Panc1 (cell line): ENCODE measurements at regions not wholly inside any gene's neighbourhood (a gene's known extent, or its start where the extent isn't known, plus 50 kb on each side); places are given as distances from the start of the nearest gene placed in this dataset.

ENCODE experiments used
- ATAC-seq: fragments of 200-7000 bp; cut with Tn5 transposase; 2 replicates; pipeline ENCODE4 v1.9.1; 2020; ENCODE audit warnings: mild to moderate bottlenecking, moderate library complexity
- BruUV-seq: library from RNA; stranded (reverse); fragments of 400-500 nt; replicated peaks from 2 replicates; lab custom pipeline; 2021; lab: Mats Ljungman, UMichigan
- CTCF ChIA-PET: fragments of 300-600 bp; sonication (Branson Sonifier 250); formaldehyde crosslinking; loops from one replicate; lab custom pipeline; 2022; ENCODE audit warnings: antibody characterized with exemption; lab: Charles Lee
- POLR2A ChIA-PET: fragments of 300-600 bp; sonication (Branson Sonifier 250); formaldehyde crosslinking; loops from one replicate; lab custom pipeline; 2022; ENCODE audit warnings: antibody characterized with exemption; lab: Charles Lee
- DNase-seq: peaks from one replicate; pipeline ENCODE4 v3.0.0-alpha.2; 2010; ENCODE audit warnings: low read depth, low spot score
- H3K27ac ChIP-seq: 2 replicates; pipeline ENCODE4 v1.5.1; 2011; ENCODE audit warnings: mild to moderate bottlenecking, low read length, inconsistent platforms
- H3K27me3 ChIP-seq: fragments of 200-500 bp; sonication (Bioruptor generic); 2 replicates; pipeline ENCODE4 v1.6.0; 2014; ENCODE audit warnings: low read length, inconsistent platforms; ENCODE audit not compliant: control insufficient read depth, insufficient read depth
- H3K36me3 ChIP-seq: fragments of 200-500 bp; sonication (Bioruptor generic); 2 replicates; pipeline ENCODE4 v1.5.1; 2014; ENCODE audit warnings: inconsistent platforms, mild to moderate bottlenecking, low read length, moderate library complexity; ENCODE audit not compliant: control insufficient read depth, insufficient read depth
- H3K4me1 ChIP-seq: 2 replicates; pipeline ENCODE4 v1.5.1; 2011; ENCODE audit warnings: inconsistent platforms, mild to moderate bottlenecking, low read length, moderate library complexity; ENCODE audit not compliant: control insufficient read depth, insufficient read depth
- H3K4me3 ChIP-seq, 2 experiments: 2 replicates each; pipeline ENCODE4 v1.5.1; 2011 to 2012; ENCODE audit warnings: low read depth in 2 of 2, low read length in 2 of 2, mild to moderate bottlenecking in 2 of 2, inconsistent platforms in 1 of 2, moderate library complexity in 1 of 2
- H3K9me3 ChIP-seq: fragments of 200-500 bp; sonication (Bioruptor generic); 2 replicates; pipeline ENCODE4 v1.5.1; 2014; ENCODE audit warnings: low read depth, mild to moderate bottlenecking, inconsistent platforms, low read length, moderate library complexity; ENCODE audit not compliant: control insufficient read depth, insufficient read depth
- POLR2AphosphoS5 ChIP-seq: IDR thresholded peaks from 2 replicates; pipeline ENCODE4 v1.6.1; 2012; ENCODE audit warnings: mild to moderate bottlenecking, low read depth, low read length, moderate library complexity
- SIN3A ChIP-seq: IDR thresholded peaks from 2 replicates; pipeline ENCODE4 v1.6.1; 2012; ENCODE audit warnings: low read depth, mild to moderate bottlenecking, low read length, moderate library complexity, borderline replicate concordance; ENCODE audit not compliant: insufficient read depth
- TCF7L2 ChIP-seq: IDR thresholded peaks from 2 replicates; pipeline ENCODE4 v1.6.1; 2011; ENCODE audit warnings: mild to moderate bottlenecking, low read depth, low read length, inconsistent platforms
- in situ Hi-C: cut with HindIII; loops from 2 replicates; pipeline ENCODE4 v1.10.0; 2016; ENCODE audit warnings: low sequenced_read_pairs, low pct_unique_long_range_greater_than_20kb
- intact Hi-C: fragments of 100-400 bp; cut with micrococcal nuclease; formaldehyde crosslinking; loops from one replicate; pipeline ENCODE4 v1.10.0; 2022; ENCODE audit not compliant: unreplicated experiment
- TF ChIP-seq, protein P1 (sequence below): fragments of 450-650 bp; IDR thresholded peaks from 2 replicates; pipeline ENCODE4 v1.5.1; 2017; ENCODE audit warnings: mild to moderate bottlenecking
- TF ChIP-seq, protein P2 (sequence below), 2 experiments: IDR thresholded peaks; 2 replicates each; pipeline ENCODE4 v1.6.1; 2011 to 2012; ENCODE audit warnings: low read depth in 2 of 2, control low read depth in 1 of 2, low read length in 1 of 2, mild to moderate bottlenecking in 1 of 2, moderate library complexity in 1 of 2; ENCODE audit not compliant: insufficient read depth in 1 of 2

DNA sequence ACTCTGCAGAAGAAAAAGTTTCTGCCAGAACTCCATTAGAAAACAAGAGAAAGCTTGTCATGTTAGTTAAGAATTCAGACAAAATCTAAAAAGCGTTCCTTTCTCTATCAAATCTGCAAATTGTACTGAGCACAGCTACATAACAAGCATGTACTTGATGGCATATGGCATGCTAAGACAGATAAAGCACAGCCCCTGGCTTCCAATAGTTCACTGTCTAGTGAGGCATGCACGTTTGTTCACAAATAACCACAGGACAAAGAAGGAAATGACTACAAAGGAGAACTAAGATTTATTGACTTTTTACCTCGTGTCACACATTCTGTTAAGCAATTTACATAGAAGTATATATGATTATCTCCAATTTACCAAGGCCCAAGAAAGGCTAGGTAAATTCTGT is 518.2 kb upstream of the TLE4 start:
- ChIA-PET POLR2A (no interaction called here), CTCF (no interaction called here)
- no peak for ATAC-seq

DNA sequence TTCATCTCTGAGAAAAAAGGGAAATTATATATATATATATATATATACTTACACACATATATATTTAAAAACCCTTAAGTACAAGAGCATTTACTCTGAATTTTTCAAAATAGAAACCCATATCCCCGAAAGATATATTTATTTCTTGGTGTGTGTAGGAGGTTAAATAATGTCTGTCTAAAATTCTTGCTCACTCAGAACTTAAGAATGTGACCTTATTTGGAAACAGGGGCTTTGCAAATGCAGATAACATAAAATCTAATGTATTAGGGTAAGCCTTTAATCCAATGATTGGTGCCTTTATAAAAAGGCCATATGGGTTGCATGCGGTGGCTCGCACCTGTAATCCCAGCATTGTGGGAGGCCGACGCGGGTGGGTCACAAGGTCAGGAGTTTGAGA is 517.3 kb upstream of the TLE4 start:
- intact Hi-C loops, result no loop called here
- H3K9me3 ChIP-seq, result no peaks in the 10 kb centered on the region
- ChIA-PET POLR2A (no interaction called here), CTCF (no interaction called here)
- no peaks in the 10 kb centered on the region for H3K27me3 ChIP-seq
- no peaks in the 10 kb centered on the region for H3K4me1 ChIP-seq
- DNase-seq, result no peak
- TF ChIP-seq SIN3A, result no peak
- TF ChIP-seq, protein P1, sequence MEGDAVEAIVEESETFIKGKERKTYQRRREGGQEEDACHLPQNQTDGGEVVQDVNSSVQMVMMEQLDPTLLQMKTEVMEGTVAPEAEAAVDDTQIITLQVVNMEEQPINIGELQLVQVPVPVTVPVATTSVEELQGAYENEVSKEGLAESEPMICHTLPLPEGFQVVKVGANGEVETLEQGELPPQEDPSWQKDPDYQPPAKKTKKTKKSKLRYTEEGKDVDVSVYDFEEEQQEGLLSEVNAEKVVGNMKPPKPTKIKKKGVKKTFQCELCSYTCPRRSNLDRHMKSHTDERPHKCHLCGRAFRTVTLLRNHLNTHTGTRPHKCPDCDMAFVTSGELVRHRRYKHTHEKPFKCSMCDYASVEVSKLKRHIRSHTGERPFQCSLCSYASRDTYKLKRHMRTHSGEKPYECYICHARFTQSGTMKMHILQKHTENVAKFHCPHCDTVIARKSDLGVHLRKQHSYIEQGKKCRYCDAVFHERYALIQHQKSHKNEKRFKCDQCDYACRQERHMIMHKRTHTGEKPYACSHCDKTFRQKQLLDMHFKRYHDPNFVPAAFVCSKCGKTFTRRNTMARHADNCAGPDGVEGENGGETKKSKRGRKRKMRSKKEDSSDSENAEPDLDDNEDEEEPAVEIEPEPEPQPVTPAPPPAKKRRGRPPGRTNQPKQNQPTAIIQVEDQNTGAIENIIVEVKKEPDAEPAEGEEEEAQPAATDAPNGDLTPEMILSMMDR, result no peak
- TF ChIP-seq, protein P2, sequence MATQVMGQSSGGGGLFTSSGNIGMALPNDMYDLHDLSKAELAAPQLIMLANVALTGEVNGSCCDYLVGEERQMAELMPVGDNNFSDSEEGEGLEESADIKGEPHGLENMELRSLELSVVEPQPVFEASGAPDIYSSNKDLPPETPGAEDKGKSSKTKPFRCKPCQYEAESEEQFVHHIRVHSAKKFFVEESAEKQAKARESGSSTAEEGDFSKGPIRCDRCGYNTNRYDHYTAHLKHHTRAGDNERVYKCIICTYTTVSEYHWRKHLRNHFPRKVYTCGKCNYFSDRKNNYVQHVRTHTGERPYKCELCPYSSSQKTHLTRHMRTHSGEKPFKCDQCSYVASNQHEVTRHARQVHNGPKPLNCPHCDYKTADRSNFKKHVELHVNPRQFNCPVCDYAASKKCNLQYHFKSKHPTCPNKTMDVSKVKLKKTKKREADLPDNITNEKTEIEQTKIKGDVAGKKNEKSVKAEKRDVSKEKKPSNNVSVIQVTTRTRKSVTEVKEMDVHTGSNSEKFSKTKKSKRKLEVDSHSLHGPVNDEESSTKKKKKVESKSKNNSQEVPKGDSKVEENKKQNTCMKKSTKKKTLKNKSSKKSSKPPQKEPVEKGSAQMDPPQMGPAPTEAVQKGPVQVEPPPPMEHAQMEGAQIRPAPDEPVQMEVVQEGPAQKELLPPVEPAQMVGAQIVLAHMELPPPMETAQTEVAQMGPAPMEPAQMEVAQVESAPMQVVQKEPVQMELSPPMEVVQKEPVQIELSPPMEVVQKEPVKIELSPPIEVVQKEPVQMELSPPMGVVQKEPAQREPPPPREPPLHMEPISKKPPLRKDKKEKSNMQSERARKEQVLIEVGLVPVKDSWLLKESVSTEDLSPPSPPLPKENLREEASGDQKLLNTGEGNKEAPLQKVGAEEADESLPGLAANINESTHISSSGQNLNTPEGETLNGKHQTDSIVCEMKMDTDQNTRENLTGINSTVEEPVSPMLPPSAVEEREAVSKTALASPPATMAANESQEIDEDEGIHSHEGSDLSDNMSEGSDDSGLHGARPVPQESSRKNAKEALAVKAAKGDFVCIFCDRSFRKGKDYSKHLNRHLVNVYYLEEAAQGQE (IDR thresholded peaks at IDR 0.05; ENCODE audit: insufficient read depth in 1 of 2, low read depth in 2 of 2, low read length in 1 of 2), result no peak
- no peak for TF ChIP-seq POLR2AphosphoS5
- no peak for TF ChIP-seq TCF7L2
- no peak for ATAC-seq
- BruUV-seq, result no TSS peak
- no peak overlapping the region for H3K27ac ChIP-seq
- in situ Hi-C loops, result no loop called here
- H3K36me3 ChIP-seq, result no peaks in the 10 kb centered on the region
- H3K4me3 ChIP-seq, result no peak overlapping the region

More for the DNA sequence above, 518.2 kb upstream of the TLE4 start:
- no peak overlapping the region for H3K27ac ChIP-seq
- TF ChIP-seq, protein P1, result no peak
- TF ChIP-seq TCF7L2, result no peak
- TF ChIP-seq, protein P2 (IDR thresholded peaks at IDR 0.05; ENCODE audit: insufficient read depth in 1 of 2, low read depth in 2 of 2, low read length in 1 of 2), result no peak
- no peak for TF ChIP-seq SIN3A
- TF ChIP-seq POLR2AphosphoS5, result no peak
- no TSS peak for BruUV-seq
- DNase-seq, result no peak
- no peaks in the 10 kb centered on the region for H3K9me3 ChIP-seq
- intact Hi-C loops, result no loop called here
- no peak overlapping the region for H3K4me3 ChIP-seq
- H3K4me1 ChIP-seq, result no peaks in the 10 kb centered on the region
- H3K36me3 ChIP-seq, result no peaks in the 10 kb centered on the region
- no peaks in the 10 kb centered on the region for H3K27me3 ChIP-seq
- in situ Hi-C loops, result no loop called here
